ENCODE measurements at regions not wholly inside any gene's neighbourhood (a gene's known extent, or its start where the extent isn't known, plus 50 kb on each side); places are given as distances from the start of the nearest gene placed in this dataset.

GRCh38 chr22:27561286-27561904 lies 240.2 kb downstream of the MN1 start:
- no peak for ATAC-seq
- TF ChIP-seq ESRRG (CRISPR knock-in tag; IDR thresholded peaks at IDR 0.05), result no peak
- no peak for TF ChIP-seq ZNF70 (CRISPR knock-in tag; IDR thresholded peaks at IDR 0.05)
- TF ChIP-seq ZNF8 (CRISPR knock-in tag; IDR thresholded peaks at IDR 0.05), result no peak
- TF ChIP-seq ZC3H10 (CRISPR knock-in tag; IDR thresholded peaks at IDR 0.05), result no peak
- no peak for TF ChIP-seq ARNTL (CRISPR knock-in tag; IDR thresholded peaks at IDR 0.05; ENCODE audit: borderline replicate concordance, low read depth)
- no peak for TF ChIP-seq PPARA (CRISPR knock-in tag; IDR thresholded peaks at IDR 0.05; ENCODE audit: borderline replicate concordance)
- no peak for TF ChIP-seq TOX (CRISPR knock-in tag; IDR thresholded peaks at IDR 0.05; ENCODE audit: borderline replicate concordance)

- no peak for TF ChIP-seq ZFP3 (CRISPR knock-in tag; IDR thresholded peaks at IDR 0.05)
- no peak for TF ChIP-seq ZC3H10 (CRISPR knock-in tag; IDR thresholded peaks at IDR 0.05)
- no peak for TF ChIP-seq ZNF8 (CRISPR knock-in tag; IDR thresholded peaks at IDR 0.05)
- no peak for TF ChIP-seq ZNF70 (CRISPR knock-in tag; IDR thresholded peaks at IDR 0.05)
- TF ChIP-seq ISL1 (CRISPR knock-in tag; IDR thresholded peaks at IDR 0.05), result no peak
- no peak for TF ChIP-seq BACH2 (CRISPR knock-in tag; IDR thresholded peaks at IDR 0.05; ENCODE audit: borderline replicate concordance)
- no peak for TF ChIP-seq PPARA (CRISPR knock-in tag; IDR thresholded peaks at IDR 0.05; ENCODE audit: borderline replicate concordance)
- no peak for TF ChIP-seq ZNF565 (CRISPR knock-in tag; conservative IDR thresholded peaks at IDR 0.05; ENCODE audit: low read depth)
- TF ChIP-seq TOX (CRISPR knock-in tag; IDR thresholded peaks at IDR 0.05; ENCODE audit: borderline replicate concordance), result no peak
- TF ChIP-seq TCF4 (CRISPR knock-in tag; IDR thresholded peaks at IDR 0.05; ENCODE audit: borderline replicate concordance), result no peak
- TF ChIP-seq CSRNP3 (CRISPR knock-in tag; IDR thresholded peaks at IDR 0.05), result no peak
- TF ChIP-seq CSDC2 (CRISPR knock-in tag; IDR thresholded peaks at IDR 0.05), result no peak
- TF ChIP-seq SNAI2 (CRISPR knock-in tag; IDR thresholded peaks at IDR 0.05), result no peak
- TF ChIP-seq CREB5 (CRISPR knock-in tag; IDR thresholded peaks at IDR 0.05; ENCODE audit: low read depth), result no peak
- no peak for TF ChIP-seq RARB (CRISPR knock-in tag; IDR thresholded peaks at IDR 0.05)
- TF ChIP-seq PATZ1 (CRISPR knock-in tag; IDR thresholded peaks at IDR 0.05; ENCODE audit: borderline replicate concordance), result no peak
- TF ChIP-seq ESRRG (CRISPR knock-in tag; IDR thresholded peaks at IDR 0.05), result no peak
- no peak for TF ChIP-seq OSR1 (CRISPR knock-in tag; IDR thresholded peaks at IDR 0.05)
- no peak for ATAC-seq
Measured at GRCh38 chr22:27564806-27565205, 236.8 kb downstream of the MN1 start.

DNA sequence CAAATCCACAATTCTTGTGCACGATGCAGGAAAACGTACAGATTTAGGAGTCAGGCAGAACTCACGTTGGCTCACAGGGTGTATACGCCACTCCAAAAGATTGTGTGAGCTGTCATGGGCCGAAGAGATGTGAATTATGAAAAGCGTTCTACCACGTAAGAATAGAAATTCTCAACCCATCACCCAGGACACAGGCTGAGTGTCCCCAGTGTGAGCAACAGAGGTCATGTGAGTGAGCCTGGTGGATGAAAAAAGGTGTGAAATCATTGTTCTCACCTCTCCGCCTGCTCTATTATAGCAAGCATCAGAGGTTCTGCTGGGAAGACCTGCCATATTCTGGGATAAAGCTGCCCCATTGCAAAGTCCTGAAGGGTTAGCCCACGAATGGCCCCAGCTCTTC lies 235.0 kb downstream of the MN1 start:
- no peak for ATAC-seq

DNA sequence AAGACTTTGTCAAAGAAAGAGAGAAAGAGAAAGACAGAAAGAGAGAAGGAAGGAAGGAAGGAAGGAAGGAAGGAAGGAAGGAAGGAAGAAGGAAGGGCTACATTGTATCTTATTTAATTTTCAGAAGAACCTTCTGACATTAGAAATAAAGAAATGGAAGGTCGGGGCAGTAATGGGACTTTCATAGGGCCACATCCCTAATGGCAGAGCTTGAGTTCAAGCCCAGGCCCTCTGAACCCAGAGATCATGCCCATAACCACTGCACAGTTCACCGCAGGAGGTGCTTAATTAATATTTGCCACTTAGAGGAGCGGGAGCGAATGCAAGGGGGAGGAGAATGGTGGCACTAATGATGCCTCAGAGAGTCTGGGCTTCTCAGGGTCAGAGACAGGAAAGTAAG lies 233.3 kb downstream of the MN1 start:
- no peak for ATAC-seq
- TF ChIP-seq ARNTL (CRISPR knock-in tag; IDR thresholded peaks at IDR 0.05; ENCODE audit: borderline replicate concordance, low read depth), result no peak
- TF ChIP-seq CSDC2 (CRISPR knock-in tag; IDR thresholded peaks at IDR 0.05), result no peak
- TF ChIP-seq BACH2 (CRISPR knock-in tag; IDR thresholded peaks at IDR 0.05; ENCODE audit: borderline replicate concordance), result no peak
- TF ChIP-seq ZNF70 (CRISPR knock-in tag; IDR thresholded peaks at IDR 0.05), result no peak
- no peak for TF ChIP-seq TCF4 (CRISPR knock-in tag; IDR thresholded peaks at IDR 0.05; ENCODE audit: borderline replicate concordance)
- no peak for TF ChIP-seq ZNF565 (CRISPR knock-in tag; conservative IDR thresholded peaks at IDR 0.05; ENCODE audit: low read depth)
- TF ChIP-seq RARB (CRISPR knock-in tag; IDR thresholded peaks at IDR 0.05), result no peak
- no peak for TF ChIP-seq ISL1 (CRISPR knock-in tag; IDR thresholded peaks at IDR 0.05)
- no peak for TF ChIP-seq POU6F1 (CRISPR knock-in tag; IDR thresholded peaks at IDR 0.05; ENCODE audit: borderline replicate concordance, low read depth)
- TF ChIP-seq PPARA (CRISPR knock-in tag; IDR thresholded peaks at IDR 0.05; ENCODE audit: borderline replicate concordance), result no peak
- TF ChIP-seq ESRRG (CRISPR knock-in tag; IDR thresholded peaks at IDR 0.05), result no peak
- TF ChIP-seq TOX (CRISPR knock-in tag; IDR thresholded peaks at IDR 0.05; ENCODE audit: borderline replicate concordance), result no peak
- TF ChIP-seq ZFP30 (CRISPR knock-in tag; IDR thresholded peaks at IDR 0.05), result no peak
- TF ChIP-seq PATZ1 (CRISPR knock-in tag; IDR thresholded peaks at IDR 0.05; ENCODE audit: borderline replicate concordance), result no peak

More for the DNA sequence above, 235.0 kb downstream of the MN1 start:
- TF ChIP-seq TCF4 (CRISPR knock-in tag; IDR thresholded peaks at IDR 0.05; ENCODE audit: borderline replicate concordance) (no peak), ZFP3 (CRISPR knock-in tag; IDR thresholded peaks at IDR 0.05) (no peak), SNAI2 (CRISPR knock-in tag; IDR thresholded peaks at IDR 0.05) (no peak), ZNF70 (CRISPR knock-in tag; IDR thresholded peaks at IDR 0.05) (no peak), ZNF565 (CRISPR knock-in tag; conservative IDR thresholded peaks at IDR 0.05; ENCODE audit: low read depth) (no peak), CREB5 (CRISPR knock-in tag; IDR thresholded peaks at IDR 0.05; ENCODE audit: low read depth) (no peak), PPARA (CRISPR knock-in tag; IDR thresholded peaks at IDR 0.05; ENCODE audit: borderline replicate concordance) (no peak), CSDC2 (CRISPR knock-in tag; IDR thresholded peaks at IDR 0.05) (no peak), RARB (CRISPR knock-in tag; IDR thresholded peaks at IDR 0.05) (no peak), ZNF8 (CRISPR knock-in tag; IDR thresholded peaks at IDR 0.05) (no peak)
